Sigmoid colon (tissue), 6 donors: ENCODE measurements at regions not wholly inside any gene's neighbourhood (a gene's known extent, or its start where the extent isn't known, plus 50 kb on each side); places are given as distances from the start of the nearest gene placed in this dataset.

ENCODE experiments used
- DNase-seq: peaks from one replicate; pipeline ENCODE4 v3.0.0-alpha.2; 2019
- H3K27ac ChIP-seq, 4 donors: fragments of 200-600 bp; sonication (generic); one replicate each; pipeline ENCODE4 v1.5.1; 2016 to 2019; ENCODE audit warnings: mild to moderate bottlenecking in 1 of 4
- H3K27me3 ChIP-seq, 3 donors: fragments of 200-600 bp; sonication (generic); one replicate each; pipeline ENCODE4 v1.5.1; 2019; ENCODE audit warnings: mild to moderate bottlenecking in 1 of 3
- H3K36me3 ChIP-seq, 4 donors: fragments of 200-600 bp; sonication (generic); one replicate each; pipeline ENCODE4 v1.5.1; 2016 to 2019
- H3K4me1 ChIP-seq, 4 donors: fragments of 200-600 bp; sonication (generic); one replicate each; pipeline ENCODE4 v1.5.1; 2017 to 2019
- H3K4me3 ChIP-seq, 4 donors: fragments of 200-600 bp; sonication (generic); one replicate each; pipeline ENCODE4 v1.5.1; 2017 to 2019; ENCODE audit warnings: mild to moderate bottlenecking in 2 of 4, moderate library complexity in 1 of 4
- H3K9me3 ChIP-seq, 4 donors: fragments of 200-600 bp in 3 of 4; sonication (generic) in 3 of 4; one replicate each; pipeline versions ENCODE4 v1.5.1 to v1.6.1; 2013 to 2019
- EP300 ChIP-seq, 4 donors: sonication (generic); formaldehyde crosslinking; IDR thresholded peaks; one replicate each; pipeline ENCODE4 v1.6.1; 2017; ENCODE audit warnings: antibody characterized with exemption in 4 of 4
- POLR2A ChIP-seq, 2 donors: fragments of 450-650 bp; IDR thresholded peaks; one replicate each; pipeline ENCODE4 v1.6.1; 2016; ENCODE audit warnings: antibody characterized with exemption in 2 of 2, mild to moderate bottlenecking in 2 of 2, moderate library complexity in 2 of 2
- POLR2AphosphoS5 ChIP-seq, 4 donors: sonication (generic); formaldehyde crosslinking; IDR thresholded peaks; one replicate each; pipeline ENCODE4 v1.6.1; 2017; ENCODE audit warnings: antibody characterized with exemption in 4 of 4
- WGBS, 2 donors: extraction: QIAGEN DNeasy Blood & Tissue Kit; methylation state at CpG; one replicate each; pipeline ENCODE4 v1.1.7; 2013; 5-methylcytosine and 5-hydroxymethylcytosine counted together
- intact Hi-C: fragments of 100-400 bp; cut with DNase I; formaldehyde crosslinking; loops from one replicate; pipeline ENCODE4 v1.15.1; 2023
- TF ChIP-seq, protein P1 (sequence below), 4 experiments: fragments of 450-650 bp in 3 of 4; fragments of 200-600 bp in 1 of 4; IDR thresholded peaks; one replicate each; pipeline ENCODE4 v1.5.1; 2016 to 2019; ENCODE audit warnings: antibody characterized with exemption in 4 of 4, mild to moderate bottlenecking in 3 of 4, moderate library complexity in 2 of 4
- donor health status: healthy with polysubstance abuse.
- donor health status: healthy.

DNA sequence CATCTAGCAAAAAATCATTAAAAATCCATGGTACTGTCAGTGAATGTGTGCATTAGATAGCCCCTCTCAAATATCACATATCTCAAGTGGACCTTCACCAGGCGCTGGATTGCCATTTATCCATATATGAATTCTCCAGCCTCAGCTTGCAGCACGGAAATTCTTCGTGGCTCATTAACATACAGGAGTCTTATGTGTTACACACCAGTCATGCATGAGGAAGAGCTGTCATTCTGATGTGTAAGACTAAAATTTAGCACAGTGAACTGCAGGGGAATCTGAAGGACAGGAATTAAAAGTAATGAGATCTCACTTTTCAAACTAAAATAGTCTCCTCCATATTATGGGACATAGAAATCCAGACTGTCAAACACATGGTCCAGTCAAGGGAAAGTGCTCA, 542.4 kb upstream of the DPP6 start:
- Histone ChIP-seq H3K36me3 (no peaks in the 10 kb centered on the region), H3K9me3 (peaks cover 0 to 9% (median under 1%) of the 10 kb centered on the region in 4 donors), H3K27me3 (no peaks in the 10 kb centered on the region), H3K27ac (peak overlapping the region in 3 of 4 donors; percentile 51 to 76 (median 73)), H3K4me3 (no peak overlapping the region), H3K4me1 (peaks cover 0 to 51% (median 18%) of the 10 kb centered on the region in 4 donors)
- WGBS, 2 donors: 58 to 62% methylated on average over 3 of the region's 3 CpGs
- no peak for DNase-seq
- no peak for TF ChIP-seq POLR2AphosphoS5 (IDR thresholded peaks at IDR 0.05)
- no peak for TF ChIP-seq POLR2A (IDR thresholded peaks at IDR 0.05)
- TF ChIP-seq, protein P1, sequence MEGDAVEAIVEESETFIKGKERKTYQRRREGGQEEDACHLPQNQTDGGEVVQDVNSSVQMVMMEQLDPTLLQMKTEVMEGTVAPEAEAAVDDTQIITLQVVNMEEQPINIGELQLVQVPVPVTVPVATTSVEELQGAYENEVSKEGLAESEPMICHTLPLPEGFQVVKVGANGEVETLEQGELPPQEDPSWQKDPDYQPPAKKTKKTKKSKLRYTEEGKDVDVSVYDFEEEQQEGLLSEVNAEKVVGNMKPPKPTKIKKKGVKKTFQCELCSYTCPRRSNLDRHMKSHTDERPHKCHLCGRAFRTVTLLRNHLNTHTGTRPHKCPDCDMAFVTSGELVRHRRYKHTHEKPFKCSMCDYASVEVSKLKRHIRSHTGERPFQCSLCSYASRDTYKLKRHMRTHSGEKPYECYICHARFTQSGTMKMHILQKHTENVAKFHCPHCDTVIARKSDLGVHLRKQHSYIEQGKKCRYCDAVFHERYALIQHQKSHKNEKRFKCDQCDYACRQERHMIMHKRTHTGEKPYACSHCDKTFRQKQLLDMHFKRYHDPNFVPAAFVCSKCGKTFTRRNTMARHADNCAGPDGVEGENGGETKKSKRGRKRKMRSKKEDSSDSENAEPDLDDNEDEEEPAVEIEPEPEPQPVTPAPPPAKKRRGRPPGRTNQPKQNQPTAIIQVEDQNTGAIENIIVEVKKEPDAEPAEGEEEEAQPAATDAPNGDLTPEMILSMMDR (IDR thresholded peaks at IDR 0.05): no peak
- TF ChIP-seq EP300 (IDR thresholded peaks at IDR 0.05): no peak
- intact Hi-C loops: loop anchor here (5.0 kb wide), 1 partner anchor 122 kb away; no protein-coding TSS in a partner anchor

DNA sequence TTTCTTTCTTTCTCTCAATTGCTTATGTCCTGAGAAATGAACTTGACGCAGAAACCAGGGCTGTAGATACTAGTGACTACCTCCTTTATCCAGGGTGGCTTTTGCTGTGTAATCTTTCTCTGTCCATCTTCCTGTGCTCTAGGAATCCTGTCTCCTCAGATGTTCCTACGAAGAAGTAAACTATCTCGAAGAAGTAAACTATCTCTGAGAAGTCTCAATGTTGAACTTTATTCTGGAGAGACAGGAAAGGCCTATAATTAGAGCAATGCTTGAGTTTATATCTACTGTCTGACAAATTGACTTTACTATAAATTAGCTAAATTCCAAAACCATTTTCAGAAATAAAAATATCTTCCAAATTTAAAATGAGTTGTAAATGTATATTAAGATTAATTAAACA, 541.5 kb upstream of the DPP6 start:
- intact Hi-C loops: loop anchor here (5.0 kb wide), 1 partner anchor 123 kb away; no protein-coding TSS in a partner anchor
- Histone ChIP-seq H3K4me1 (peaks cover 0 to 52% (median 17%) of the 10 kb centered on the region in 4 donors), H3K27me3 (no peaks in the 10 kb centered on the region), H3K9me3 (peaks cover 0 to 9% (median under 1%) of the 10 kb centered on the region in 4 donors), H3K4me3 (no peak overlapping the region), H3K36me3 (no peaks in the 10 kb centered on the region), H3K27ac (peak overlapping the region; percentile 51 to 76 (median 66))
- WGBS, 2 donors: 65 to 71% methylated on average over 3 of the region's 3 CpGs
- TF ChIP-seq, protein P1 (IDR thresholded peaks at IDR 0.05): no peak
- no peak for TF ChIP-seq POLR2A (IDR thresholded peaks at IDR 0.05)
- TF ChIP-seq EP300 (IDR thresholded peaks at IDR 0.05): peak in 1 of 4 donors; percentile 30
- peak in 3 of 4 donors; percentile 55 to 62 (median 56) for TF ChIP-seq POLR2AphosphoS5 (IDR thresholded peaks at IDR 0.05)
- DNase-seq: no peak

DNA sequence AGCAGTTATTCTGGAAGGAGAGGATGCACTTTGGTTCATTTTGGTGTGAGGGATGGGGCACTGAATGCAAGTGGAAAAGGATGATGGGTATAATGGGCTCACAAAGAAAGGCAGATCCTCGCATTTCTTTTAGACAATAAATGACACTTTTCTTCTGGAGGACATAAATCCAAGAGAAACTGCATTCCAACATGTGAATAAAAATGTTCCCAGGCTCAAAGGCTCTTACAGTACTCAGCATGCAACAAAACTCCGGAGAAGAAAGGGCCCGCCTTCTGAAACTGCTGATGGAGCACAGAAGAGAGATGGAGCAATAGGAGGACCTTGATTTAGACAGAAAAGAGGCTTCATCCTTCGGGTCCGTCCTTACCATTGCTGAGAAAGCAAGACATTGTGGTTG, 538.2 kb upstream of the DPP6 start:
- H3K27ac ChIP-seq: peak overlapping the region in 3 of 4 donors; percentile 65 to 76 (median 73)

DNA sequence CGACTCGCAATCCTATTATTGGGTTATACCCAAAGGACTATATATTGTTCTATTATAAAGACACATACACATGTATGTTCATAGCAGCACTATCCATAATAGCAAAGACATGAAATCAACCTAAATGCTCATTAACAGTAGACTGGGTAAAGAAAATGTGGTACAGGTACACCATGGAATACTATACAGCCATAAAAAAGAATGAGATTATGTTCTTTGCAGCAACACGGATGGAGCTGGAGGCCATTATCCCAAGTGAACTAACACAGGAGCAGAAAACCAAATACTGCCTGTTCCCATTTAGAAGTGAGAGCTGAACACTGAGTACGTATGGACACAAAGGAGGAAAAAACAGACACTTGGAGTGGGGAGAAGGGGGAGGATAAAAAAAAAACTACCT, 536.8 kb upstream of the DPP6 start:
- peaks cover 0 to 49% (median 20%) of the 10 kb centered on the region in 4 donors for H3K4me1 ChIP-seq
- H3K27me3 ChIP-seq: no peaks in the 10 kb centered on the region
- H3K27ac ChIP-seq: peak overlapping the region in 3 of 4 donors; percentile 65 to 76 (median 73)
- H3K36me3 ChIP-seq: no peaks in the 10 kb centered on the region
- H3K9me3 ChIP-seq: no peaks in the 10 kb centered on the region
- intact Hi-C loops: no loop called here
- no peak for TF ChIP-seq EP300 (IDR thresholded peaks at IDR 0.05)
- no peak overlapping the region for H3K4me3 ChIP-seq
- 93 to 98% methylated on average over 4 of the region's 4 CpGs for WGBS, 2 donors
- DNase-seq: no peak

More for the DNA sequence above, 538.2 kb upstream of the DPP6 start:
- no peak for DNase-seq
- Histone ChIP-seq H3K9me3 (no peaks in the 10 kb centered on the region), H3K36me3 (no peaks in the 10 kb centered on the region), H3K27me3 (no peaks in the 10 kb centered on the region), H3K4me3 (no peak overlapping the region), H3K4me1 (peaks cover 0 to 52% (median 20%) of the 10 kb centered on the region in 4 donors)
- intact Hi-C loops: loop anchor here (5.0 kb wide), 1 partner anchor 127 kb away; no protein-coding TSS in a partner anchor
- WGBS, 2 donors: 82 to 85% methylated on average over 5 of the region's 5 CpGs
- TF ChIP-seq EP300 (IDR thresholded peaks at IDR 0.05) (peak in 3 of 4 donors; percentile 4 to 41 (median 12)), POLR2A (IDR thresholded peaks at IDR 0.05) (no peak), POLR2AphosphoS5 (IDR thresholded peaks at IDR 0.05) (peak in 3 of 4 donors; percentile 25 to 69 (median 68))

DNA sequence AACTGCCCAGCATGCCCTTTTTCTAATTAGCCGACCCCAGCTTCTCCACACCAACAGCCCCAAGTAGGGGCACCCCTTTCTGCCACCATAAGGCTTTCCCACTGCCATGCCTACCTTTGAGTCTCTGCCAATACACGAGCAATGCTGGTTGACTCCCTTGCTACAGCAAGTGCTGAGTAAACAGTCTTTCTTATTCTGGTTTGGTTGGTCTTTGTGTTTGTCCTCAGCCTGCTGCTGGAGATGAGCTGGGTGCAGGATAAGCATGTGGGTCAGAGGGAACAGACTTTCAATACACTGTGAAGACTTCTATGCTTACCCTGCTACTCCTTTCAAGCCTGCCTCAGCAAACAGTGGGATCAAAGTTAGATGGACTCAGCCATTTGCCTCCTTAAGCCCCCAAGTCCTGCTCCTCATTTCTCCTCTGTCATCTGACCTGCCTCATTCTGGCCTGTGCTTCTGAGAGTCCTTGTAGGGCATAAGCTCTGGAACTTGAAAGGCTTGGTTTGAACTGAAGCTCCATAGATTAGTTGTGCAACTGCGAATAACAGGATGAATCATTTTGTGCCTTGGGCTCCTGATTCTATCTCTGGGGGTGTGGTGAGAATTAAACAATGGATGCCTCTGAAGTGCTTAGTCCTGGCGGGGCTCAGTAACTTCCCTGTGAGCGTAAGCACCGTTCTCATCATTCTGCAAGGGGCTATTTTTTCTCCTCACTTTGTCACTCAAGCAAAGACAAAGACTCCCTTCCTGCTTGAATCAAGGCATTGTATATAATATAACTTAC, 533.8 kb upstream of the DPP6 start:
- Histone ChIP-seq H3K27me3 (no peaks in the 10 kb centered on the region), H3K4me1 (peaks cover 0 to 45% (median 30%) of the 10 kb centered on the region in 4 donors), H3K36me3 (no peaks in the 10 kb centered on the region), H3K9me3 (no peaks in the 10 kb centered on the region), H3K4me3 (no peak overlapping the region), H3K27ac (peak overlapping the region in 2 of 4 donors; percentile 21 to 28)
- intact Hi-C loops: no loop called here
- TF ChIP-seq POLR2A (IDR thresholded peaks at IDR 0.05) (no peak), EP300 (IDR thresholded peaks at IDR 0.05) (no peak), POLR2AphosphoS5 (IDR thresholded peaks at IDR 0.05) (no peak)
- TF ChIP-seq, protein P1 (IDR thresholded peaks at IDR 0.05): no peak
- WGBS, 2 donors: 84 to 86% methylated on average over 6 of the region's 6 CpGs
- DNase-seq: no peak
